Neuronal stem cell (in vitro differentiated cells): ENCODE measurements at regions not wholly inside any gene's neighbourhood (a gene's known extent, or its start where the extent isn't known, plus 50 kb on each side); places are given as distances from the start of the nearest gene placed in this dataset. TPM values are rescaled to one million over a fixed set of nuclear protein-coding genes. Genes with fewer than 3 reads are reported as not detected.

Experiments
- DNase-seq: peaks from one replicate; pipeline ENCODE4 v3.0.0-alpha.2; 2013; ENCODE audit warnings: low spot score
- H2AFZ ChIP-seq: one replicate; pipeline ENCODE4 v1.6.1; 2013; ENCODE audit warnings: mild to moderate bottlenecking, low read length, inconsistent platforms
- H2AK5ac ChIP-seq: 2 replicates; pipeline ENCODE4 v1.6.1; 2013; ENCODE audit warnings: low read depth, mild to moderate bottlenecking, inconsistent platforms, low read length, moderate library complexity, mixed read lengths
- H2BK120ac ChIP-seq: 2 replicates; pipeline ENCODE4 v1.6.1; 2013; ENCODE audit warnings: low read depth, mild to moderate bottlenecking, inconsistent platforms, low read length, moderate library complexity, mixed read lengths
- H2BK12ac ChIP-seq: one replicate; pipeline ENCODE4 v1.6.1; 2013; ENCODE audit warnings: low read length, inconsistent platforms
- H2BK15ac ChIP-seq: 2 replicates; pipeline ENCODE4 v1.6.1; 2013; ENCODE audit warnings: mild to moderate bottlenecking, low read length, inconsistent platforms, mixed read lengths
- H2BK5ac ChIP-seq: one replicate; pipeline ENCODE4 v1.6.1; 2013; ENCODE audit warnings: inconsistent platforms, mild to moderate bottlenecking, low read length, moderate library complexity
- H3K14ac ChIP-seq: one replicate; pipeline ENCODE4 v1.6.1; 2013; ENCODE audit warnings: low read length, inconsistent platforms
- H3K18ac ChIP-seq: 2 replicates; pipeline ENCODE4 v1.6.1; 2013; ENCODE audit warnings: low read length, inconsistent platforms
- H3K23ac ChIP-seq: 2 replicates; pipeline ENCODE4 v1.6.1; 2013; ENCODE audit warnings: low read depth, mild to moderate bottlenecking, mixed read lengths, low read length, inconsistent platforms; ENCODE audit not compliant: poor library complexity
- H3K27ac ChIP-seq: replicated peaks from 3 replicates; pipeline ENCODE4 v1.5.1; 2013; ENCODE audit warnings: low read length, inconsistent platforms
- H3K27me3 ChIP-seq, 3 experiments: 2 replicates each; pipeline ENCODE4 v1.6.1; 2013; ENCODE audit warnings: low read length in 3 of 3, mild to moderate bottlenecking in 2 of 3, inconsistent platforms in 1 of 3, low read depth in 1 of 3, mixed read lengths in 1 of 3, moderate library complexity in 1 of 3; ENCODE audit not compliant: control insufficient read depth in 3 of 3, insufficient read depth in 3 of 3
- H3K36me3 ChIP-seq, 2 donors: replicated peaks in 1 of 2; 2 replicates each; pipeline ENCODE4 v1.6.1; 2013; ENCODE audit warnings: low read length in 2 of 2; ENCODE audit not compliant: control insufficient read depth in 2 of 2, insufficient read depth in 2 of 2
- H3K4ac ChIP-seq: 2 replicates; pipeline ENCODE4 v1.6.1; 2013; ENCODE audit warnings: inconsistent platforms, mild to moderate bottlenecking, low read length, moderate library complexity
- H3K4me1 ChIP-seq, 2 donors: 1 replicate in 1 of 2; 2 replicates in 1 of 2; pipeline ENCODE4 v1.6.1; 2013; ENCODE audit warnings: low read length in 2 of 2, low read depth in 1 of 2; ENCODE audit not compliant: control insufficient read depth in 2 of 2, insufficient read depth in 1 of 2
- H3K4me2 ChIP-seq: one replicate; pipeline ENCODE4 v1.6.1; 2013; ENCODE audit warnings: mild to moderate bottlenecking, low read length, inconsistent platforms; ENCODE audit not compliant: insufficient read depth, poor library complexity, severe bottlenecking
- H3K4me3 ChIP-seq, 2 donors: 2 replicates each; pipeline ENCODE4 v1.5.1; 2013; ENCODE audit warnings: low read length in 2 of 2, mild to moderate bottlenecking in 2 of 2, inconsistent platforms in 1 of 2, moderate library complexity in 1 of 2
- H3K79me1 ChIP-seq: one replicate; pipeline ENCODE4 v1.6.1; 2013; ENCODE audit warnings: low read depth, mild to moderate bottlenecking, inconsistent platforms, low read length, moderate library complexity
- H3K9ac ChIP-seq: one replicate; pipeline ENCODE4 v1.6.1; 2013; ENCODE audit warnings: mild to moderate bottlenecking, low read depth, low read length, inconsistent platforms; ENCODE audit not compliant: poor library complexity
- H3K9me3 ChIP-seq, 2 donors: replicated peaks in 1 of 2; 2 replicates each; pipeline versions ENCODE3 to v1.6.1; 2013; ENCODE audit warnings: low read length in 2 of 2, mild to moderate bottlenecking in 2 of 2, inconsistent platforms in 1 of 2, low read depth in 1 of 2, mixed read lengths in 1 of 2, moderate library complexity in 1 of 2; ENCODE audit not compliant: control insufficient read depth in 2 of 2, insufficient read depth in 1 of 2
- H4K8ac ChIP-seq: one replicate; pipeline ENCODE4 v1.6.1; 2013; ENCODE audit warnings: low read depth, mild to moderate bottlenecking, inconsistent platforms, low read length, moderate library complexity
- H4K91ac ChIP-seq: one replicate; pipeline ENCODE4 v1.6.1; 2013; ENCODE audit warnings: low read length, low read depth, mild to moderate bottlenecking, inconsistent platforms; ENCODE audit not compliant: poor library complexity
- WGBS, 2 donors: extraction: QIAGEN DNeasy Blood & Tissue Kit; methylation state at CpG; one replicate each; pipeline ENCODE4 v1.1.7; 2013; ENCODE audit warnings: missing lambda C conversion rate in 2 of 2, mixed read lengths in 1 of 2; ENCODE audit not compliant: insufficient read length in 2 of 2, insufficient replicate concordance in 1 of 2; ENCODE audit errors: extremely low coverage in 2 of 2; 5-methylcytosine and 5-hydroxymethylcytosine counted together
- small RNA-seq: library from polyadenylated mRNA; stranded (forward); fragments of <200 nt; extraction: miRNeasy Mini kit (QIAGEN cat#:217004); gene quantifications from one replicate; pipeline ENCODE3, GENCODE V24; 2013; ENCODE audit not compliant: insufficient read depth

DNA sequence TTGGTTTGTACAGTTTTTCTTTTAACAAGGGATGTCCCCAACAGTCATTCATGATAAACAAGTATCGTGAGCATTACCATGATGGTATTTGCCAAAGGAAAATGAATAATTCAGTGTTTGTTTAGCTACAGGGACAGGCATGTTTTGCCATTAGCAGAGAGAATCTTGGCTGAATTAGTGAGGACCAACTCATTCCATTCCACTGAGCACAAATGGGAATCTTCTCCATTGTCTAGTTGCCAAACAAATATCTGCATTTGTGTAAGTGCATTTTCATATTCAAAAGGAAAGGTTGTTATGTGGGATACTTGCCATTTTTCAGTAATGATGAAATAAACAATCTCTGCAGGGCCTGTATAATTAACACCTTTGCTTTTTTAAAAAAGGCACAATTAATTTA lies 1762.6 kb downstream of the RPA4 start:
- H2BK12ac ChIP-seq, result no peak overlapping the region
- H3K27ac ChIP-seq, result no peak overlapping the region
- no peak overlapping the region for H2BK120ac ChIP-seq
- H2AFZ ChIP-seq, result no peak overlapping the region
- WGBS, 2 donors, result no CpG with 5 or more reads among the region's 1 CpG
- H3K79me1 ChIP-seq, result no peaks in the 10 kb centered on the region
- no peak for DNase-seq
- H4K91ac ChIP-seq, result no peak overlapping the region
- H3K4me3 ChIP-seq, result no peak overlapping the region
- no peaks in the 10 kb centered on the region for H3K4me1 ChIP-seq
- H3K9ac ChIP-seq, result no peak overlapping the region
- H3K14ac ChIP-seq, result no peak overlapping the region
- no peaks in the 10 kb centered on the region for H3K36me3 ChIP-seq
- no peak overlapping the region for H3K18ac ChIP-seq
- no peak overlapping the region for H2AK5ac ChIP-seq
- H3K4me2 ChIP-seq, result no peak overlapping the region
- H3K27me3 ChIP-seq, result no peaks in the 10 kb centered on the region
- no peak overlapping the region for H2BK5ac ChIP-seq
- no peak overlapping the region for H3K4ac ChIP-seq
- H3K23ac ChIP-seq, result no peak overlapping the region
- no peak overlapping the region for H4K8ac ChIP-seq
- no peaks in the 10 kb centered on the region for H3K9me3 ChIP-seq
- no peak overlapping the region for H2BK15ac ChIP-seq

DNA sequence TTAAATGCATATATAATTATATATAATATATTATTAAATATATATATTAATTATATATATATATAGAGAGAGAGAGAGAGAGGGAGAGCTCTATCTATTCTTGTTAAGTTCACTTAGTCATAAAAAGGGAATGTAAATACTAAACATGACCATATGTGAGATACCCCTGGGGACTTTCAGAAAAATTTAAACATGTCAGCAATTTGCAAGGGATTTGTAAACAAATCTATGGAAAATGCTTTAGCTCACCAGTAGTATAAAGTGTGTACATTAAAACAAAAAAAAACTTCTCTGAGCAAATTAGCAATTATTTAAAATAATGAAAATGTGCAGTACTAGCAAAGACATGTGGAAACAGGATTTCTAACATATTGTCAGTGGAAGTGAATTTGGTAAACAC lies 1755.5 kb downstream of the PCDH19 start:
- H3K9ac ChIP-seq, result no peak overlapping the region
- H3K79me1 ChIP-seq, result no peaks in the 10 kb centered on the region
- H4K8ac ChIP-seq, result no peak overlapping the region
- peaks cover 0 to 4% of the 10 kb centered on the region in 2 donors for H3K9me3 ChIP-seq
- no peak overlapping the region for H4K91ac ChIP-seq
- no peak overlapping the region for H3K4ac ChIP-seq
- no peak overlapping the region for H2BK15ac ChIP-seq
- H3K4me2 ChIP-seq, result no peak overlapping the region
- no peak overlapping the region for H2BK120ac ChIP-seq
- peaks cover 0 to 2% of the 10 kb centered on the region in 2 donors for H3K4me1 ChIP-seq
- H2AFZ ChIP-seq, result no peak overlapping the region
- DNase-seq, result no peak
- H2BK5ac ChIP-seq, result no peak overlapping the region
- H3K23ac ChIP-seq, result no peak overlapping the region
- no peak overlapping the region for H2BK12ac ChIP-seq
- no peak overlapping the region for H3K14ac ChIP-seq
- no peaks in the 10 kb centered on the region for H3K36me3 ChIP-seq
- no peaks in the 10 kb centered on the region for H3K27me3 ChIP-seq
- H3K18ac ChIP-seq, result no peak overlapping the region
- no peak overlapping the region for H3K4me3 ChIP-seq
- H3K27ac ChIP-seq, result no peak overlapping the region
- no peak overlapping the region for H2AK5ac ChIP-seq

Small RNA genes in the stretch of these regions (small RNA-seq; reads per million reads assigned to genes)
- gene AL357312.1, result not detected
